GM12892 (cell line): ENCODE measurements at regions not wholly inside any gene's neighbourhood (a gene's known extent, or its start where the extent isn't known, plus 50 kb on each side); places are given as distances from the start of the nearest gene placed in this dataset.
"Not testable (repeated sequence)": the region's sequence is repeated elsewhere in the genome, so short reads cannot be mapped to it uniquely, and the experiment has no call there.

Source experiments
- POLR2A ChIP-seq: IDR thresholded peaks from 2 replicates; pipeline ENCODE4 v1.6.1; 2011; ENCODE audit warnings: low read depth, low read length, control low read depth
- POLR2AphosphoS5 ChIP-seq: IDR thresholded peaks from 2 replicates; pipeline ENCODE4 v1.6.1; 2011; ENCODE audit warnings: low read depth, low read length, control low read depth

DNA sequence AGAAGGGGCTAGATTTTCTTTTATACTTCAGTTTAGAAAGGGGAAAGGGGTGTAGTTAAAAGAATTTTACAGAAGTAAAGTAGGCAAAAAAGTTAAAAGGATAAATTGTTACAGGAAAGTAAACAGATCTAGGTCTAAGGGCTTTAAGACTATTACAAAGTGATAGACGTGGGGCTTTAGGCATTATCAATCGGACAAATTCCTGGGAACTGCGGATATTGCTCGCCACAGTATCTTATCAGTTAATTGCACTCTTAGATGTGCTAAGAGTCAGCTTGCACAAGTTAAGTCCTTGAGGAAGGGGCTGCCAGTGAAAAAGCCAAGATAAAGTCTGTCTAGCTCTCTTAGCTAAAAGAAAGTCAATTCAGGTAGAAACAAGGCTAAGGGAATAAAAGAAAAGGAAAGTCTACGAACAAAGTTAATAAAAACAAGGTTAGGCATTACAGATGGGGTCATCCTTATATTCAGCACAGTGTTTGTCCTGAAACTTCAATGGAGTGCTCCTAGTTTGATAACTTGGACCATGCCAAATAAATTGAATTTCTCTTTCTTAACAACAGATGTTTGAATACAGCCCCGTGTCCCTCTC lies 125.4 kb downstream of the ART5 start:
- not testable (repeated sequence) for TF ChIP-seq POLR2A, POLR2AphosphoS5
